DMS114 treated with DMSO at 0.1 percent for 48 hours (cell line): ENCODE measurements at regions not wholly inside any gene's neighbourhood (a gene's known extent, or its start where the extent isn't known, plus 50 kb on each side); places are given as distances from the start of the nearest gene placed in this dataset.
"Not testable (repeated sequence)": the region's sequence is repeated elsewhere in the genome, so short reads cannot be mapped to it uniquely, and the experiment has no call there.

Experiments used
- DNase-seq: peaks from one replicate; lab custom pipeline; 2025; ENCODE audit not compliant: unreplicated experiment; lab: John Stamatoyannopoulos, UW

DNA sequence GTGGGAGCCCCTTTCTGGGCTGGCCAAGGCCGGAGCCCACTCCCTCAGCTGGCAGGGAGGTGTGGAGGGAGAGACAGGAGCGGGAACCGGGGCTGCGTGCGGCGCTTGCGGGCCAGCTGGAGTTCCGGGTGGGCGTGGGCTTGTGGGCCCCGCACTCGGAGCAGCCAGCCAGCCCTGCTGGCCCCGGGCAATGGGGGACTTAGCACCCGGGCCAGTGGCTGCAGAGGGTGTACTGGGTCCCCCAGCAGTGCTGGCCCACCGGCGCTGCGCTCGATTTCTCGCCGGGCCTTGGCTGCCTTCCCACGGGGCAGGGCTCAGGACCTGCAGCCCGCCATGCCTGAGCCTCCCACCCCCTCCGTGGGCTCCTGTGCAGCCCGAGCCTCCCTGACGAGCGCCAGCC is 1082.5 kb downstream of the PCDH17 start:
- not testable (repeated sequence) for DNase-seq

DNA sequence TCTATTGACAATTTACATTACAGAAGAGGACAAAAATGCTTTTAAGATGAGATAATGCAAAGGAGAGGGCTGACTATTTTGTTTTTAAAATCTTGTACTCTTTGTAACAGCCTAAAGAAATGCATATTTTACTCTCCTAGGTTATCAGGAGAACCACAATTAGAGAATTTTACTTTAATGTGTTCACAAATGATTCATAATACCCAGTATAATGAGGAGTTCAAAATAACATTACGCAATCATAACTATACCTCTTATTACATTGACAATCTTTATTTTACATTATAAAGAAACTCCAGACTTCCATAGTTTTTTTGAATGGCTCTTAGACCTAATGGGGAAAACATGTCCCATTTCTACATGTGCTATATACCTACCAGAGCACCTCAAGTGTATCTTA is 1089.7 kb downstream of the PCDH17 start:
- no peak for DNase-seq

DNA sequence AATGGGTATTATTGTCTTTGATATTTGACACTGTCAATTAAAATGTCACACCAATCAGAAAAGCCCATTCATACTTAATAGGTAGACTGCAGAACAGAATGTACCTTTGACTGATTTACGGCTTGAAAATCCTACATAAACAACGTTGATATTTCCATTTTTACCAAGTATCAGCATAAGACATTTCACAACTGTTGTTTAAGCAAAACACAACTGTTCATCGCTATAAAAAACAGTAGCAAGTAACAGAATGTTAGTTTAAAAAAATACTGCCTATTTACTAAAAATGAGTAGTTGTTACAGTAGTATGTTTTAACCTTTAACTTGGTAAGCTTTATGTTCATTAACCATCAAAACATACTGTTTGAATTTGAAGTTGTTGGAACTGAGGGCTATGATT is 1096.6 kb downstream of the PCDH17 start:
- no peak for DNase-seq

DNA sequence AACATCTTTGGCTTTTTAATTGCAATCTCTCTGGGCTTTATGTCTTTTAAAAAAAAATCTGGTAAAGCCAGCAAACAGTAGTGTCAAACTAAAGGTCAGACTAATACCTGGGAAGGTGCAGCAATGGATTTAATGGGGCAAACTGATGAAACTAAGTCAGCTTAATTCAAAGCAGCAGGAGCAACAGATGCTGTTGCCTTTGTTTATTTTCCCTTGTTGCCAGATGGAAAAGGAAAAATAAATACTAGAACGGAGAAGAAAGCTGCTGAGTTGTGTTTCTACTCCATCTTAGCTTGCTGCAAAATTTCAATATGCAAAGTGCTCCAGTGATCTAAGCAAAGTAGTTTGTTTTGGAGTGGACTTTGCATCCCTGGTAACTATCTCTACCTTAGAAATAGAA is 1097.8 kb downstream of the PCDH17 start:
- DNase-seq, result no peak

DNA sequence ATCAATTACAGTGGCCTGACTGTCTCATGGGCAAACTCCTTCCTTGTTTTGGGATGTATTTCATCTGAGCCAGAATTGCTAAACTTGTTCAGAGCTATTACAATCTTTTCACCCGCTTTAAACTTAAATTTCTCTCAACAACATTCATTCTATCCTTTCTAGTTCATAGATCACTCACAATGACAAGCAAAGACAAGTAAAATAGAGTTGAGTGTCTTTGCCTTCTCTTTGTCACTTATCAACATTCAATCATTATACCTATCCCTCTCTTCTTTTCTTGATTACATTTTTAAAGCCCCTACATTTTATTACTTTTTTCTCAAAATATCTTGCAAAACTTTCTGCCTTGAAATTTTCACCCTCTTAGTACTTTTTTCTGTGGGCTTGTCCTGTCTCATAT is 1113.1 kb downstream of the PCDH17 start:
- no peak for DNase-seq

DNA sequence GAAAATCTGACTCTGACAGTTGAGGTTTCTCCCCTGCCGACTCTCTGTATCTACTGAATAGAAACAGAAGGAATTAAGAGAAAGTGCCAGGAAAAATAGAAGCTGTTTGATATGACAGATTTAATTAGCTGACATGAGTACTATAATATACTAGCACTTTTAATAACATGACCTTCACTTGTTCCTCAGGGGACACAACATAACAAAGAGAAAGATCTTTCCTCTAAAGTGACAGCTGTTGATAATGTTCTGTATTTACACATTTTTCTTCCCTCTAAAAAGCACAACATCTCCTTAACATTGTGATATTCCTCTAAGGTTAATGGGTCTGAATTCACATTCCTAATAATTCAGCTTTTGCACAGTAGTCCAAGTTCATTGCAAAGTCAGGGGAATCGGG is 1136.0 kb downstream of the PCDH17 start:
- no peak for DNase-seq

DNA sequence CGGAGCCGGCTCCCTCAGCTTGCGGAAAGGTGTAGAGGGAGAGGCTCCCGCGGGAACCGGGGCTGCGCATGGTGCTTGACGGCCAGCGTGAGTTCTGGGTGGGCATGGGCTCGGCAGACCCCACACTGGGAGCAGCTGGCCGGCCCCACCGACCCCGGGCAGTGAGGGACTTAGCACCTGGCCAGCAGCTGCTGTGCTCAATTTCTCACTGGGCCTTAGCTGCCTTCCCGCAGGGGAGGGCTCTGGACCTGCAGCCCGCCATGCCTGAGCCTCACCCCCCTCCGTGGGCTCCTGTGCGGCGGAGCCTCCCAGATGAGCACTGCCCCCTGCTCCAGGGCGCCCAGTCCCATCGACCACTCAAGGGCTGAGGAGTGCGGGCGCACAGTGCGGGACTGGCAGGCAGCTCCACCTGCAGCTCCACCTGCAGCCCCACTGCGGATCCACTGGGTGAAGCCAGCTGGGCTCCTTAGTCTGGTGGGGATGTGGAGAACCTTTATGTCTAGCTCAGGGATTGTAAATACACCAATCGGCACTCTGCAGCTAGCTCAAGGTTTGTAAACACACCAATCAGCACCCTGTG is 1141.8 kb downstream of the PCDH17 start:
- DNase-seq, result no peak

DNA sequence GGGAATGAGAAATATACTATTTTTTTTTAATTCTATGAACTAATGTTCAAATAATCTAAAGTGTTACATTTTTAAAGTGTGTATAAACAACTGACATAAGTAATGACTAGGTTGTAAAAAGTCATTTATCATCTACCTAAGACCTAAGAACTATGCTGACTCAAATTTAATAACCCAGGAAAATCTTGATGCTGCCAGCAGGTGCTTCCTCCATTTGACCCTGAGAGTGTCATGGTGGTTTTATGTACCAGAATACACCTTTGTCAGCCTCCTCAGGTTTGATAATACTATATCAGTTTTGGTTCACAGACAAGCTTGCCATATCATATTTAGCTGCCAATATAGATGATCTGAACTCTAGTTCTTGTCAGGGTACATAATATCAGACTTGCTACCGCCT is 1151.2 kb downstream of the PCDH17 start:
- no peak for DNase-seq

DNA sequence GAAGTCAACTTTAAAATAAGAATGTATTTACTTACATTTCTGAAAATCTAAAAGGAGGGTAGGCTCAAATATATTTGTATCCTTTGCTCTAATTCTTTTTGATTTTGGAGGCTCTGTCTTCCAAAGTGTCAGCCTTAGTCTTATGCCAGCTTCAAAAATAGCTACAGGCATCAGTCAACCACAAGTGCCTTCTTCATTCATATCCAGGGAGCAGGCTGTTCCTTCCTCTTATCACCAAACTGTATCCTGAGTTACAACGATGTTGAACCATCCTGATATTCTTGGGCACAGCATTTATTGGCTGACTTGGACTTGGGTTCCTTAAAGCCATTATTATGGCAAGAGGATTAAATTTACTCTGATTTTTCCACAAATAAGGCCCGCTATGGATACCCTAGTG is 1161.3 kb downstream of the PCDH17 start:
- no peak for DNase-seq

DNA sequence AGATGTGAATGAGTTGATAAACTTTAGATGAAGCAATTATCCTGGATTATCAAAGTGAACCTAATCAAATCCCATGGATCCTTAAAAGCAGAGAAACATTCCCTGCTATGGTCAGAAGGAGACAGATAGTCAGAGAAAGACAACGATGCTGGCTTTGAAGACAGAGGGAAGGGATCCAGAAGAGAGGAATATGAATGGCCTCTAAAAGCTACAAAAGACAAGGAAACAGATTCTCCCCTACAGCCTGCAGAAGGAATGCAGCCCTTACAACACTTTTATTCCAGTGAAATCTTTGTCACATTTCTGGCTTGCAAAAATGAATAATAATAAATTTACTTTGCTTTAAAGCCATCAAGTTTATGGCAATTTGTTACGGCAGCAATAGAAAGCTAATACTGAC is 1164.2 kb downstream of the PCDH17 start:
- no peak for DNase-seq

DNA sequence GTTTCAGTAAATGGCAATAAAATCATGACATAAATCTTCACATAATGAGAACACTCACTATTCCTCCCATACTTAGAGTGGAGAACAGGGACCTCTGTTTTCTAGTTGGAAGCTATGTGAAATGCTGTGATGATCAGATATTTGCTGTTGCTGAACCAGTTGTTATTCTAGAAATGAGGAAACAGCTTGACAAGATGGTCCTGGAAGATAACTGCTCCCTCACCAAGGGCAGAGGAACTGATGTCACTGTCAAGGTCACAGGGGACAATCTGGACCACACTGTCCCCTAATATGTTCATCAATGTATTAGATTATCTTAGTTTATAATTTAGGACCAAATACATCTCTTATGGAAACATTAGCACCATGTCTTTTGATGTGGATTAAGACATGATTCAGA is 1173.3 kb downstream of the PCDH17 start:
- no peak for DNase-seq

DNA sequence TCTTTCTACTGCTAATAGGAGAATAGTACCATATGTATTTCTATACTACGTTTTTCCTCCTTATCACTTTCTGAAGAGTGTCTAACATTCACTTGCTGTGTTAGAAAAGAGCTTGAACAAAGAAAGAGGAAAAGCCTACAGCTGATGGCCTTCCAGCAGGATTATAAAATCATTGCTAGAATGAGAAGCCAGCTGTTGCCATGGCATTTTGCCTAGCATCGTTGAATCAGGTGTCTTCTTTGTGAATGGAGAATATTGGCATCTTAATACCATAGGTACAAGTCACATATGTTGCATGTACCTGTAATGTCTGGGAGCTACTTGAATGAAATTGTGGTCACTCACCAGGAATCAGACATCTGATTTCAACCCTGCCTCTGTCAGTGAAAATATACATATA is 1174.9 kb downstream of the PCDH17 start:
- DNase-seq, result no peak

DNA sequence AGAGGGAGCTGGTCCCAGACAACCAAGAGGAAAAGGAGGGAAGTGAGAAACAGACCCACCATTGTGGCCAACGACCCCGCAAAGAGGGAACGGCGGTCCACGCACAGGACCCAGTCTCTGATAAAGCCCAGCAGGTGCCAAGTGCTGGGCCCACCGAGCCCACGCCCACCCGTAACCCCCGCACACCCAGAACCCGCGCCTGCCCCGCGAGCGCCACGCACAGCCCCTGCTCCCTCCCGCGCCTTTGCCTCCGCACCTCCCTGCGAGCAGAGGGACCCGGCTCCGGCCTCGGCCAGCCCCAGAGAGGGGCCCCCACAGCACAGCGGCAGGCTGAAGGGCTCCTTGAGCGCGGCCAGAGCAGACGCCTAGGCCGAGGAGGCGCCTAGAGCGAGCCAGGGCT is 1192.2 kb downstream of the PCDH17 start:
- DNase-seq, result no peak

DNA sequence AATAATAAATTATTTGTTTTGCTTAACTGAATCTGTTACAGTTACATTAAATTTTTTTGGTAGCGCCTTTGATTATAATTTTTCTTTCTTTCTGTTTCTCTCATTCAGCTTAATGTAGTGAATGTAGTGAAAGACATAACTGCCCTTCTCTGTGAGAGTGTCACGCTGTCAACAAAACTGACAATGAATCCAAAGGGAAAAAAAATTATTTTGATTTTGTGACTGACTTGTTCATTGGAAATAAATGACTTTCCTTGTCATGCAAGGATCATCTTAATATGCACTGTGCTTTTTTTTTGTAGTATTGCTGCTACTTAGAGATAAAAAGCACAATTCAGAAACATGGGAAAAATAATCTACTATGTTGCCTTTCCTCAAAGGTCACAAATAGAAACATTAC is 1196.4 kb downstream of the PCDH17 start:
- DNase-seq, result no peak

DNA sequence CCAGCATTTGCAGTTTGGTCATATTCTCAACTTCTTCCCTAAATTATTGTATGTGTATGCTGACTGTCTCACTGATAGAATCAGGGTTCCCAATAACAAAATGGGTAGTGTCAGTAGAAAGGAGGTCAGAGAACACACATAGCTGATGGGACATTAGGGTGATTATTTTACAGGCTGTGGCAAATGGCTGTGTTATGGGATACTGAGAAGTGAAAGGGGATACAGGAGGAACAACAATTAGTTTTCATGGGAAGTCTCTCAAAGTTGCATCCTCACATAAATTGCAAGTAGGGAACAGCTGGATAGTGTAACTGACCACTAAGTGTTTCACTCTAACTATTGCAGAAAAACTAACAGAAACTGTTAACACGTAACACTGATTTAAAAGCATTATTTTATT is 1199.3 kb downstream of the PCDH17 start:
- DNase-seq, result no peak

DNA sequence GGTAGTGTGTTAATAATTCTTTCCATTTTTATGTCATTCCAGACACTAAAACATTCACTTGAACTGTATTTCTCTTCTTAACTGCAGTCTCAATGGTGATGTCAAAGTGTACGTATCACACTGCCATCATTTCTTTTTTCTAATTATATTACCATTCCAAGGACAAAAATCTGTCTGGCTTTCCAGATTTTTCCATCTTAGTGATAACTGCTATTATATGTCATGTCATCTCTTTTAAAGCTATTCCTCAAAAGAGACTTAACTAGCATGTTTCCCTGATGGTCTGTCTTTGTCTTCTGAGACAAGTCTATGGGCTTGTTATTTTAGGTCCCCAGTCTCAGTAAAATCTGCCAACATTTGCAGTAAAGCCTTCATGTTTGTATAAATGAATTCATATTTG is 1207.1 kb downstream of the PCDH17 start:
- DNase-seq, result no peak

DNA sequence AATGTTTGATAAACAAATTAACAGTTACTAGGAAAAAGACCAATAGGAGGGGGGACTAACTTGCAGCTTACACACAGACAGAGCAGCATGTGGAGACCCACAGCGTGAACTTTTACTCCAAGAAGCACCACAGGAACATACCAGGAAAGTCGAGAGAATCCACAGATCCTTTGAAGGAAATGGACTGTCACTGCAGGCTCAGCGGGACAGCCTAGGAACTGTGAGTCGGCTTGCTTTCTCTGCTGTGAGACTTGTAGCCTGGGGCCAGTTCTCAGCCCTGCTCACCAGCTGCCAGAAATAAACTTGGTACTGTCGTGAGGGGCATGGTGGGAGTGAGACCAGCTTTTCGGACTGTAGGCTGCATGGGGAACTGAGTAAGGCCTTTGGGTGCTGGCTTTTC is 1211.5 kb downstream of the PCDH17 start:
- DNase-seq, result no peak

DNA sequence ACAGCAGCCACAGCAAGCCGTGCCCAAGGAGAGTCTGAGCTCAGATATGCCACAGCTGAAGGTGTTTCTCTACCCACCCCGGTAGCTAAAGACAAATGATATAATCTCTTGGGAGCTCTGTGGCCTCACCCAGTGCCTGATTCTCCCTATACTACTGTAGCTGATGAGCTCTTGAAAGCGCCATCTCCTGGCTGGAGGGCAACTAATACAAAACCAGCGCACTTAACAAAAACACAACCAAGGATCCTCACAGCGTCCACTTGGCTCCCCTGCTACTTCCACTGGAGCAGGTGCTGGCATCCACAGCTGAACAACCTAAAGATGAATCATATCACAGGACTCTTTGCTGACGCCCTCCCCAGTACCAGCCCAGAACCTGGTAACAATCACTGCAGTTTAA is 1212.0 kb downstream of the PCDH17 start:
- no peak for DNase-seq

DNA sequence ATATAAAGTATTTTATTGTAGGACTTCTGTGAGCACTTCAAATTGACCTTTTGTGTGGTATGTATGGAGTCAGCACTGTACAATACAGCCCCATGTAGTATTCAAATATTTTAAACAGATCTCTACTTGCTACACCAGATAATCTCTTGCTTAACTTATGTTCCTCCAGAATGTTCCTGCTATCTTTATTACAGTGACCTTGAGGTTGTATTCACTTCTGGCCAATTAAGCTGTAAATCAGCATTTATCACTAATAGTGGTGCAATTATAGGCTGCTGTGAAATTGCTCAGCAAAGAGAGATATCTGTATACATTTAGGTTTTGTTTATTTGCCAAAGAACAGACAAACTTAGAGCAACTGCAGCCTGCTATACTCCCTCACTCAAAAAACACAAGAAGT is 1218.6 kb downstream of the PCDH17 start:
- no peak for DNase-seq

DNA sequence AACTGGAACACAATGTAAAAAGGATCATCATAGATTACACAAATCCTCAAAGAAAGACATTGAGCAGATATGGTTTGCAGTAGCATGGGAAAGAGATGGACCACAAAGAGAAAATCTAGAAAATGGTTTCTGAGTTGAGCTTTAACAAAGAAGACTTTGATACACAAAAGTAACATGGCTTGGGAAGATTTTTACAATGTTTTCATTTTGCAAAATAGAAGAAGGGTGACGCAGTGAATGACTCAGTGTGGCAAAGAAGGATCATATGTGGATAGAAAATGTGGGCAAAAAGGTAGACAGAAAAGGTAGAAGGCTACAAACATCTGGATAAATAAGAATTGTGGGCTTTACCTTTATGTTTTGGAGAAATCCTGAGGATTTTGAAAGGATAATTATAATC is 1220.5 kb downstream of the PCDH17 start:
- no peak for DNase-seq

DNA sequence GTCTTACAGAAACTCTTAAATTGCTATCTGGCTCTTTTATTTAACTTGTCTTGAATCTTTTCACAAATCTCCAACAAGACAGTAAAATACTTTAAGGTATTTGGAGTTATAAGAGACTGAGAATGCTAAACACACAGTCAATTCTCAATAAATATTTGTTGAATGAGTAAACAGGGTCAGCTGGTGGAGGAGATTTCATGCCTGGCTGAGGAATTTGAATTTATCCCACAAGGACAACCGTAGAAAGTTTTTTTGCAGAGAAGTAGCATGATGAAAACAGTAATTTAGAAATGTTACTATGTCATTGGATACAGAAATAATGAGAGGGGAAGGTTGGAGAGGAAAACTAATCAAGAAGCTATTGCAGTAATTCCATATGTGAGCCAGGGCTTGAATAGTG is 1223.7 kb downstream of the PCDH17 start:
- no peak for DNase-seq

DNA sequence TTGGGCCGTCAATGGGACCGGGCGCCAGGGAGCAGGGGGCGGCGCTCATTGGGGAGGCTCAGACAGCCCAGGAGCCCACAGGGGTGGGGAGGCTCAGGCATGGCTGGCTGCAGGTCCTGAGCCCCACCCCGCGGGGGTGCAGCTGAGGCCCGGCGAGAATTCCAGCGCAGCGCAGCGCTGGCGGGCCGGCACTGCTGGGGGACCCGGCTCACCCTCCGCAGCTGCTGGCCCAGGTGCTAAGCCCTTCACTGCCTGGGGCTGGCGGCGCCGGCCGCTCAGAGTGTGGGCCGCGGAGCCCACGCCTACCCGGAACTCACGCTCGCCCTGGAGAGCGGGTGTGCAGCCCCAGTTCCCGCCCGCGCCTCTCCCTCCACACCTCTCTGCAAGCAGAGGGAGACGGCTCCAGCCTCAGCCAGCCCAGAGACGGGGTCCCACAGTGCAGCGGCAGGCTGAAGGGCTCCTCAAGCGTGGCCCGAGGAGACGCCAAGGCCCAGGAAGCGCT is 1227.4 kb downstream of the PCDH17 start:
- DNase-seq, result no peak

DNA sequence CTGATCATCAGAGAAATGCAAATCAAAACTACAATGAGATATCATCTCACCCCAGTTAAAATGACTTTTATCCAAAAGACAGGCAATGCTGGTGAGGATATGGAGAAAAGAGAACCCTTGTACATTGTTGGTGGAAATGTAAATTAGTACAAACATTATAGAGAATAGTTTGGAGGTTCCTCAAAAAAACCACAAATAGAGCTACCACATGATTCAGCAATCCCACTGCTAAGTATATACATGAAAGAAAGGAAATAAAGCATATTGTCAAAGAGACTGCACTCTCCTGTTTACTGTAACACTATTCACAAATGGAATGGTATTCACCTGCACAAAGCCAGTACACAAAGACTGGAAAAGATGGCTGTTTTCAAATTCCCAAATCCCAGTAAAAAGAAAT is 1233.7 kb downstream of the PCDH17 start:
- DNase-seq, result no peak

DNA sequence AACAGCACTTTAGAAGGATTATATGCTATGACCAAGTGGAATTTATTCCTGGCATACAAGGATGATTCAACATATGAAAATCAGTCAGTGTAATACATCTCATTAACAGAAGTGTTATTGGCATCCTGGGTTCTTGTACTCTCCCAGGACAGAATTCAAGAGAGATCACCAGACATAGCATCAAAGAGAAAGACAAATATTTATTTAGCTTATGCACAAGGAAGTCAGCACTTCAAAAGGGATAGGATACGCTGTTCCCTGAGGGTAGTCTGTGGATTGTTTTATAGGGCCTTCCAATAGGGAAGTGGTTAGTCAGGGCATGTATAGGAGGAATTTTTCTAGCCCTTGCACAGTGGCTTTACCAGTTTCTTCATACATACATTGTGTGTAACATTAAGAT is 1238.0 kb downstream of the PCDH17 start:
- no peak for DNase-seq
